ENCODE measurements at regions not wholly inside any gene's neighbourhood (a gene's known extent, or its start where the extent isn't known, plus 50 kb on each side); places are given as distances from the start of the nearest gene placed in this dataset.
"Not testable (repeated sequence)": the region's sequence is repeated elsewhere in the genome, so short reads cannot be mapped to it uniquely, and the experiment has no call there.

DNA sequence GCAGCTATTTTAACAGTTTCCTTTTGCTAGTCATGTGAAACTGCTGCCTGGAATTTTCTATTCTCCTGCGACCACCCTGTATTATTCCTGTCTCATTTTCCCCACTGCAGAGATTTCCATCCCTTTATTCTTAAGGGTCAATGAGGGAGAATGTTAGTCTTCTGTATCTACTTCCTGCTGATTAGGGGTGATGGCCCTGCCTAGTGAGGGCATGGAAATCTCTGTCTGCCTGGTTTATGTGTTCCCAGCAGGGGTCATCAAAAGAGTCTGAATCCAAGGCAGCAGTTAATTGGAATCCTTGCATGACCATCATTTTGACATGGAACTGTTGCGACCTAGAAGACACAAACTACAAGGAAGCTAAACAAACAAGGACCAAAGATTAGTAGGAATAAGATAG is 325.2 kb downstream of the PLPP3 start:
- Mint-ChIP-seq H3K27me3 (no peaks in the 10 kb centered on the region), H3K4me1 (no peaks in the 10 kb centered on the region), H3K4me3 (no peak overlapping the region), H3K36me3 (no peaks in the 10 kb centered on the region), H3K27ac (no peak overlapping the region), H3K9me3 (no peaks in the 10 kb centered on the region)
- no peak for DNase-seq
- CTCF ChIA-PET: no interaction called here

DNA sequence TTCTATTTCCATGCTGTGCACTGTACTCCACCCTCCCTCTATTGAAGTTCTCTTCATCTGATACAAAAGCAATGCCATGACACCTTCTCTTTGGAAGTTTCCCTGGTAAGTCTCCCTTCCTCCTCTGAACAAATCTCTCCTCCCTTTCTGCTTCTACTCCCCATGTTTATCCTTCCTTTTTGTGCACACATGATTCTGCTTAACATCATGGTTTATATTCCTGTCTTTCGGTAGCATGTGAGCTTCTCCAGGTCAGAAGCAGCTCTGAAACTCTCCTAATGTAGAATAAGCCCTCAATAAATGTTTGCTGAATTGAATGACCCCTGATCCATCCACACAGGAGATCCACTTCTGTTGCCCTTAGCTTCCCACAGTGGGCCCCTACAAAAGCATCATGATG is 328.6 kb downstream of the PLPP3 start:
- no peaks in the 10 kb centered on the region for H3K4me1 Mint-ChIP-seq
- H3K36me3 Mint-ChIP-seq: no peaks in the 10 kb centered on the region
- H3K4me3 Mint-ChIP-seq: no peak overlapping the region
- no peak for DNase-seq
- no peak overlapping the region for H3K27ac Mint-ChIP-seq
- no peaks in the 10 kb centered on the region for H3K9me3 Mint-ChIP-seq
- CTCF ChIA-PET: no interaction called here
- no peaks in the 10 kb centered on the region for H3K27me3 Mint-ChIP-seq

DNA sequence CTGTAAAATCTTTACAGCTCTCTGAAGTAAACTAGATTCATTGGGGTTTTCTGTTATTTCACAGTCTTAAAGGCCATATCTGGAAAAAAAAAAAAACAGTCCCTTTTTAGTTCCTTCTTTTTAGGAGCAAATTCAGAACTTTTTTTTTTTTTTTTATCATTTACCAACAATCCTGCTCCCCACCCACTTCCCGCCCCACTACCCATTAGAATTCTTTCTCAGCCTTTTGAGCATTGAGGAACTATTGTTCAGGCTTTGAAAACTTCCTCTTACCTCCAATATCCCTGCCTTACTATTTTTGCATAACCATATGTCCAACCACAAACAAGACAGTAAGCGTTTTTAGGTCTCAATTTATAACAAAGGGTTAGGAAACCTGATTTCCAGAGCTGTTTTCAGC is 330.1 kb downstream of the PLPP3 start:
- Mint-ChIP-seq H3K27ac (no peak overlapping the region), H3K9me3 (no peaks in the 10 kb centered on the region), H3K27me3 (no peaks in the 10 kb centered on the region), H3K4me1 (no peaks in the 10 kb centered on the region), H3K36me3 (no peaks in the 10 kb centered on the region), H3K4me3 (no peak overlapping the region)
- no peak for DNase-seq
- CTCF ChIA-PET: no interaction called here

DNA sequence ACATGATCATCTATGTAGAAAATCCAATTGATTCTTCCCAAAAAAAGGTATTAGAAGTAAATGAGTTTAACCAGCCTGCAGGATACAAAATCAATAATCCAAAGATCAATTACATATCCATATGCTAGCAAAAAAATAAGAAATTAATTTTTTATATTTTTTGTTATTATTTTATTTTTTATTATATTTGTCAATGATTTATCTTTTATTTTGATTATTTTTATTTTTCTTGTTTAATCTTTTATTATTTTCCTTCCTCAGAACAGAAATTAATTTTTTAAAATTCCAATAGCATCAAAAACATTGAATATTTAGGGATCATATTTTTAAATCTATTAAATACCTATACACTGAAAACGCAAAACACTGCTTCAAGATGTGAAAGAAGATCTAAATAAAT is 331.2 kb downstream of the PLPP3 start:
- H3K4me3 Mint-ChIP-seq: no peak overlapping the region
- H3K4me1 Mint-ChIP-seq: no peaks in the 10 kb centered on the region
- H3K9me3 Mint-ChIP-seq: no peaks in the 10 kb centered on the region
- CTCF ChIA-PET: no interaction called here
- no peak for DNase-seq
- no peaks in the 10 kb centered on the region for H3K36me3 Mint-ChIP-seq
- H3K27me3 Mint-ChIP-seq: no peaks in the 10 kb centered on the region
- no peak overlapping the region for H3K27ac Mint-ChIP-seq

DNA sequence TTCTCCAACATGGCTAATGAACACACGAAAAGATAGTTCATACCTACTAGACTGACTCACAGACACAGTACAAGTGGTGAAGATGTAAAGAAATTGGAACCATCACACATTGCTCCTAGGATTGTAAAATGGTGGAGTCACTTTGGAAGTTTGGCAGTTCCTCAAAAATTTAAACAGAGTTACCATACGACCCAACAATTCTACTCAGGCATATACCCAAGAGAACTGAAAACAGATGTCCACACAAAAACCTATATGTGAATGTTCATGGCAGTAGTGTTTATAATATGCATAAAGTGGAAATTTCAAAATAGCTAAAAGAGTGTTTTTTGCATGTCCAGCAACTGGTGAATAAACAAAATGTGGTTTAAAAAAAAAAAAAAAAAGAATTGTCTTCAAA is 332.6 kb downstream of the PLPP3 start:
- H3K27me3 Mint-ChIP-seq, H3K9me3 Mint-ChIP-seq, H3K4me3 Mint-ChIP-seq, DNase-seq, H3K27ac Mint-ChIP-seq, H3K4me1 Mint-ChIP-seq, CTCF ChIA-PET, H3K36me3 Mint-ChIP-seq: not testable (repeated sequence)

DNA sequence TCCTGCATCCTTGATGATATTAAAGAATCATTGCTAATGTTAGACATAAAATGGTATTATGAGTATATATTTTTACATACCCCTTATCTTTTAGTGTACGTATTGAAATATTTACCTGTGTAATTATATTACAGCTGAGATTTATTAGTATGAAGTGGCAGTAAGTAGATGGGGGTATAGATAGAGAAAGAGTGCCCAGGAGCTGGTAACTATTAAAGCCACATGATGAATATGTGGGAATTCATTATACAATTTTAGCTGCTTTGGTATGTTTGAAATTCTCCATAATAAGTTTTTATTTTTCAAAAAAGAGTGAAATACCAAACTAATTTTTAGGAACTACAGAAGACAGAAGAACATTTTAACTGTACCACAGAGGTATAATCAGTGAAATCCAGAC is 339.0 kb downstream of the PLPP3 start:
- no peak overlapping the region for H3K27ac Mint-ChIP-seq
- H3K27me3 Mint-ChIP-seq: no peaks in the 10 kb centered on the region
- H3K4me1 Mint-ChIP-seq: no peaks in the 10 kb centered on the region
- CTCF ChIA-PET: no interaction called here
- no peaks in the 10 kb centered on the region for H3K36me3 Mint-ChIP-seq
- peaks cover 2% of the 10 kb centered on the region for H3K9me3 Mint-ChIP-seq
- no peak for DNase-seq
- H3K4me3 Mint-ChIP-seq: no peak overlapping the region

DNA sequence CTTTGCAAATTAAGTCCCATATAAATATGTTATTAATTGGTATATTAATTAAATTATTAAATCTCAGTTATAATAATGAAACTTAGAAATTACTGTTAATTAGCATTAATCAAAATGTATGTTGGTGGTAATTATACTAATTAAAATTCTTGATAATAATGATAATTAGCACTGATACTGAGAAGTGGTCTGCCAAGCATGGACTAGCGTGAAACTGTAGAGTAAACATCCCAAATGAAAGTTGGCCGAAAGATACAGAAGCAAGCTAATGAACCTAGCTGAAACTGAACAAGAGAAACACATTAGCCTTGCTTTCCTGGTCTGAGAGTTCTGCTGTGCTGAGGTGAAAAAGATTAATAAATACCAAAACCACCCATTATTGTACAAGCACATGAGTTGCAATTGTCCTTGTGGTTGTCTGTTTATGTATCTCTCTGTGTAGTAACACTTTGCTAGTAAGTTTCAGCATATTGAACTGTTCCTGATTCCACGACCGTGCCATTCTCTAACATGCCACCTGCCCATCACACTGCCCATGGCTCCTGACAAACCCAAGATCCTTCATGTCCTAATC is 341.8 kb downstream of the PLPP3 start:
- Mint-ChIP-seq H3K4me1 (no peaks in the 10 kb centered on the region), H3K9me3 (peaks cover 2% of the 10 kb centered on the region), H3K4me3 (no peak overlapping the region), H3K27me3 (no peaks in the 10 kb centered on the region), H3K36me3 (no peaks in the 10 kb centered on the region), H3K27ac (no peak overlapping the region)
- no peak for DNase-seq
- CTCF ChIA-PET: no interaction called here

DNA sequence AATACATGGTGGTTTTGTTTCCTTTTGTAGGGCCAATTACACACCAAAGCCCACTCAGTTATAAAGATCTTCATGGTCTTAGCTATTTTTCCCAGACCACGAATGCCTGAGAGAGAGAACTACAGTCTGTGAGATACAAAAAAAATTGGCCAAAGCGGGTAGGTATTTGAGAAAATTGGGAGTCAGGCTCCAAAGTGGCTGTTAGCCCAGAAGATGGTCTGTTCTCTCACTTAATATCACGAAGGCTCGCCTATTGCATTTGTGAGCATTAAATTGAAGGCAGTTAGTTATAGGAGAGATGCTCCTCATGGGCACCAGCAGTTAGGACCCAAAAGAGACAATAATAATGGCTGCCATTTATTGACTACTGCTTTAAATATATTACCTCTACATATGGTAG is 342.7 kb downstream of the PLPP3 start:
- no peak overlapping the region for H3K4me3 Mint-ChIP-seq
- H3K4me1 Mint-ChIP-seq: no peaks in the 10 kb centered on the region
- DNase-seq: no peak
- CTCF ChIA-PET: no interaction called here
- H3K36me3 Mint-ChIP-seq: no peaks in the 10 kb centered on the region
- H3K27ac Mint-ChIP-seq: no peak overlapping the region
- peaks cover 4% of the 10 kb centered on the region for H3K9me3 Mint-ChIP-seq
- no peaks in the 10 kb centered on the region for H3K27me3 Mint-ChIP-seq

DNA sequence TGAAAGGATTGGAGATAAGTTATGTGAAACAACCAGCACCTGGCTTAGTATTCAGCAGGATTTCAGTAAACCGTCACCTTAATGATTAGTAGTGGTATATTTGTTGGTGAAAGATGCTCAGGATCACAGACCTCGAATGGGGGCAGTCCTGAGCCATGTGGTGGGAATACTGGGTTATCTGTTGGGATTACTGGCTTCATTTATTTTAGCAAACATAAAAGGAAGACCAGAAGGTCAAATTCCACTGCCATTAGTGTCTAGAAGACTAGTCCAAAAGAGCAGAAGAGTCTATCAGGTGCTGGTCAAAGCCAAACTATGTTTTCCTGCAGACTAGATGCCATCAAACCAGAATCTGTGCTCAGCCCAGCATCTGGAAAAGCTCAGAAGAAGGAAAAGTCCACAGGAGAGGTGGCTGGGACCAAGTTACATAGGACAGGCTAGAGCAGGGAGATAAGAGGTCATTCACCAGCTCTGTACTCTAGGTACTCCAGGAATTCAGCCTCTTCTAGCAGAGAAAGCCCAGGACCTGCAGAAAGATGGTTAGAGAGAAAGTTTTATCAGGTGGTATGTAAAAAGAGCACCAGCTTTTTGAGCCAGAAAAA is 343.4 kb downstream of the PLPP3 start:
- H3K36me3 Mint-ChIP-seq: no peaks in the 10 kb centered on the region
- H3K27ac Mint-ChIP-seq: no peak overlapping the region
- H3K4me1 Mint-ChIP-seq: no peaks in the 10 kb centered on the region
- no peaks in the 10 kb centered on the region for H3K27me3 Mint-ChIP-seq
- CTCF ChIA-PET: no interaction called here
- H3K9me3 Mint-ChIP-seq: peaks cover 4% of the 10 kb centered on the region
- no peak overlapping the region for H3K4me3 Mint-ChIP-seq
- DNase-seq: no peak

DNA sequence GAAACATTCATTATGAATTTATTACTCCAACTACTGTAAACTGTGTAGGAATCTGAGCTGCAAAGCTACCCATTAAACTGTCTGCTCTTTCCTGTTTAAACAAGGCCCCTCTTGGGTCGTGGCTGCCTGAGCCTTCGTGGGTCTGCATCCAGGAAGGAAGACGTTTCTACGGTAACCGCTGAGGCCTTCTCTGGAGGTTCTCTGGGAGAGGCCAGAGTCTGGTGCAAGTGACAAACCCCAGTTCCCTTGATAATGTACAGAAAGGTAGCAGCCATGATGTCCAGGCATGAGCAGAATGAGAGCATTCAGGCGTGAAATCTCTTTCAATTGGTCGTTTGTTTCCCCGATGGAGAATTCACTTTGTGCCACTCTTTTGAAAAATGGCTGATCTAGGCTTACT is 350.2 kb downstream of the PLPP3 start:
- H3K36me3 Mint-ChIP-seq: no peaks in the 10 kb centered on the region
- H3K4me3 Mint-ChIP-seq: no peak overlapping the region
- H3K27ac Mint-ChIP-seq: no peak overlapping the region
- peaks cover 4% of the 10 kb centered on the region for H3K9me3 Mint-ChIP-seq
- H3K4me1 Mint-ChIP-seq: no peaks in the 10 kb centered on the region
- CTCF ChIA-PET: interaction anchor here (1.5 kb wide), 1 partner anchor 9 kb away, joined by 3 read pairs; no protein-coding TSS in a partner anchor
- no peaks in the 10 kb centered on the region for H3K27me3 Mint-ChIP-seq
- DNase-seq: no peak

DNA sequence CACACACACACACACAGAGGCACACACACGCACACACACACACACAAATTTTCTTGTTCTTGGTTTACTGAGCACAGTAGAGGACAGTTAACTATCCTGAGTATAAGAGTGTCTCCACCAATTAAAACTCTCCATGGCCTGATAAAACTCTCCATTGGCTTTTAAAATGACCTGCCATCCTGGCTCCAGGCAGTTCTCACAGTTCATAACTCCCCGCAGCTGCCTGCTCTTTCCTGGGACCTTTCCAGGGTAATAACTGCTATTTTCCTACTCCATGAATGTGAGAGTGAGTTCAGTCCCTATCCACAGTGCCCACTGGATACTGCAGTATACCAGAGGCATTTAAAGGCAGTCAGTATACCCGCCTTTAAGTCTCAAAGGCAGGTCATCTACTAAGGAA is 351.5 kb downstream of the PLPP3 start:
- Mint-ChIP-seq H3K9me3 (peaks cover 5% of the 10 kb centered on the region), H3K36me3 (no peaks in the 10 kb centered on the region), H3K27ac (no peak overlapping the region), H3K4me1 (no peaks in the 10 kb centered on the region), H3K27me3 (no peaks in the 10 kb centered on the region), H3K4me3 (no peak overlapping the region)
- DNase-seq: no peak
- CTCF ChIA-PET: no interaction called here

DNA sequence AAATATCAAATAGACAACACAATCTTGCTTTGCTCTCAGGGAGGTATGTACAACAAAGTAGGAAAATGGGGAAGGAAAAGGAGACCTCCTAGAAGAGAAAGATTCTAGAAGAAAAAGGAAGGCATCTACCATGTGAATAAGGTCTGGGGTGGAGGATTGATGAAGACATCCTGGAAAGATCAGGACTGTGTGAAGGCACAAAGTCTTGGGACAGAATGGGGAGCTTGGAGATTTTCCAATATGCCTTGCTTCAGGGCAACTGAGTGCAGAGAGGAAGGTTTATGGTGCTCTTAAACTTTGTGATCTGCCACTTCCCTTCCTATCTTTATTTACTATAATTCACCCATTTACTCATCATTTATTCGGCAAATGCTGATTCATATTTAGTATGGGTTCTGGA is 352.0 kb downstream of the PLPP3 start:
- Mint-ChIP-seq H3K4me1 (no peaks in the 10 kb centered on the region), H3K9me3 (peaks cover 5% of the 10 kb centered on the region), H3K27me3 (no peaks in the 10 kb centered on the region), H3K27ac (no peak overlapping the region), H3K36me3 (no peaks in the 10 kb centered on the region), H3K4me3 (no peak overlapping the region)
- no peak for DNase-seq
- CTCF ChIA-PET: no interaction called here

DNA sequence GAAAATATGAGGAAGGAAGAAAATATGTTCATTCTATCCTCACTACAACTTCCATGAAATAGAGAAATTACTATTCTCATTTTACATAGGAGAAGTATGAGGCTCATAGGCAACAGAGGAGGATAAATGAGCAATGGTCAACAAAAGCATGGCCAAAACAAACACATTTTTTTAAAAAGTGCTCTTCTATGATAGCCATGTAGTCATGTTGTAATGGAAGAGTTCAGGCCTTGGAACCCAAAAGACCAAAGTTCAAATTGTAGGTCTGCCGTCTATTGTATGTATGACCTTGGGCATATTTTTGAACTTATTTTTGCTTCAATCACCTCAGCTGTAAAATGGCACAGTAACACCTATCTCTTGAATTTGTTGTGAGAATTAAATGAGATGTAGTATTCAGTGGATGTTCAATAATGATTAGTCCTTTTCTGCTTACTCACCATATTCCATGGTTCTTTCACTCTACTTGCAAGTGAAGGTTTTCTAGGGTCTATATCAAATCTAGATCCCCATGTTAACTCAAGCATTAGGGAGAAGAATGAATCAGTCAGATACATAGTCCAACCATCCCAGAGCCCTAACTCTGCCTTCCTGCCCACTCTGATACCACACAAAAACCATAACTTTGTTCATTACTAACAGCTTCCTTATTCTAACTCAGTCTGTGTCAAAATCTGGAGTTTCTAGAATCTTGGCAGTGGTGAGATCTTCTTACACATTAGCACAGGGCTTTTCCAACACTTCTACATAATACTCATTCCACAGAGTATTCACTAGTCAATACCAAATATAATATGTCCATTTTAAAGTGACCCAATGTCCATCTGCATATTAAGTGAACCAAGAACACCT is 353.2 kb downstream of the PLPP3 start:
- H3K4me1 Mint-ChIP-seq: no peaks in the 10 kb centered on the region
- H3K4me3 Mint-ChIP-seq: no peak overlapping the region
- CTCF ChIA-PET: no interaction called here
- peaks cover 2% of the 10 kb centered on the region for H3K9me3 Mint-ChIP-seq
- DNase-seq: no peak
- H3K27ac Mint-ChIP-seq: no peak overlapping the region
- H3K36me3 Mint-ChIP-seq: no peaks in the 10 kb centered on the region
- no peaks in the 10 kb centered on the region for H3K27me3 Mint-ChIP-seq

DNA sequence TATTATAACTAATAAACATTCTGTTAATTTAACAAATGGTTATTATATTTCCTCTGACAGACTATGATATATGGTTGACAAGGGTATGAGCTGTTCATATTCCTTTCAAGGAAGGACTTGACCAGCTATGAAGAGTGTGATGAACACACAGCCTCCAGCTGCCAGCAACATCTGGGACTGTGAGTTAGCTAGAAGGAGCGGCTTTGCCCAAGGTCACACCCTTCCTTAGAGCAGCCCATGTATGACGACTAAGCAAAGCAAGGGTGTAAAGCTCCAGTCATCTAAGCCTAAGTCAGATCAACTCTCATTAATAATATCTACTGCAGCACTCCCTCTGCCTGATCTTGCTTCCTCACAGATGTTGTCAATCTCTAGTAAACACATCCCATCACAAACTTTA is 355.4 kb downstream of the PLPP3 start:
- Mint-ChIP-seq H3K36me3 (no peaks in the 10 kb centered on the region), H3K27ac (no peak overlapping the region), H3K9me3 (peaks cover 2% of the 10 kb centered on the region), H3K27me3 (no peaks in the 10 kb centered on the region), H3K4me3 (no peak overlapping the region), H3K4me1 (no peaks in the 10 kb centered on the region)
- CTCF ChIA-PET: no interaction called here
- no peak for DNase-seq

DNA sequence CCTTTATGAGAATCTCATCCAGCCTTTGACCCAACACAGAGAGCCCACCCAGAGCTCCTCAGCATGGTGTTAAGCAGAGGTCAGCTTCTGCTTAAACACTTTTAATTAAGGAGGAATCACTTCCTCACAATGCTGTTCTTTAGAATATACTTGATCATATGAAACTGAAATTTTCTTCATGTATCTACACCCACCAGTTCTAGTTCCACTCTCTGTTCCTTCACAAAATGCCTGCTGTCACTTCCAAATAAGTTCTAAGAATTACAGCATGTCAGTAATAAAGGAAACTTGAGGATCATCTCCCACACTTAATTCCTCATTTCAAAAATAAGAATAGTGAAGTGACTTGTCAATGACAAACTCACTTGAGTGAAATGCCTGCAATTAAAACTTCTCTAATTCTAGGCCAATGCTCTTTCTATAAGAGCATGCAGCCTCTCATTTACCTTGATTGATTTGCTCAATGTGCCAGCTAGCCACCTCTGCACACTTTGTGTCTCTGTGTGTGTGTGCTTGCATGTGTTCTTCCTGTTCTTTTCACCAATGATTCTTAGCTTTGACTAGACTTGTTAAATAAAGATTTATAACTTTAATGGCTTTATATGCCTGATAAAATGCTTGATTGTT is 356.3 kb downstream of the PLPP3 start:
- no peak overlapping the region for H3K4me3 Mint-ChIP-seq
- no peaks in the 10 kb centered on the region for H3K36me3 Mint-ChIP-seq
- peaks cover 2% of the 10 kb centered on the region for H3K9me3 Mint-ChIP-seq
- H3K27ac Mint-ChIP-seq: no peak overlapping the region
- no peak for DNase-seq
- CTCF ChIA-PET: no interaction called here
- no peaks in the 10 kb centered on the region for H3K27me3 Mint-ChIP-seq
- H3K4me1 Mint-ChIP-seq: no peaks in the 10 kb centered on the region
